ENCODE measurements at regions not wholly inside any gene's neighbourhood (a gene's known extent, or its start where the extent isn't known, plus 50 kb on each side); places are given as distances from the start of the nearest gene placed in this dataset.

DNA sequence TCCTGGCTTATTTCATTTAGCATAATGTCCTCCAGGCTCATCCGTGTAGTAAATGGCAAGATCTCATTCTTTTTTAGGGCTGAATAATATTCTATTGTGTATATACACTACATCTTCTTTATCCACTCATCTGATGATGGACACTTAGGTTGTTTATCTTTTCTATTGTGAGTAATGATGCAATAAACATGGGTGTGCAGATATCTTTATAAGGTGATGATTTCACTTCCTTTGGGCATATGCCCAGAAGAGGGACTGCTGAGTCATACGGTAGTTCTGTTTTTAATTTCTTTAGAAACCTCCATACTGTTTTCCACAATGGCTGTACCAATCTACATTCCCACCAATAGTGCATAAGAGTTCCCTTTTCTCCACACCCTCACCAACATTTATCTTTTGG is 317.6 kb upstream of the CNKSR2 start:
- DNase-seq, result no peak

DNA sequence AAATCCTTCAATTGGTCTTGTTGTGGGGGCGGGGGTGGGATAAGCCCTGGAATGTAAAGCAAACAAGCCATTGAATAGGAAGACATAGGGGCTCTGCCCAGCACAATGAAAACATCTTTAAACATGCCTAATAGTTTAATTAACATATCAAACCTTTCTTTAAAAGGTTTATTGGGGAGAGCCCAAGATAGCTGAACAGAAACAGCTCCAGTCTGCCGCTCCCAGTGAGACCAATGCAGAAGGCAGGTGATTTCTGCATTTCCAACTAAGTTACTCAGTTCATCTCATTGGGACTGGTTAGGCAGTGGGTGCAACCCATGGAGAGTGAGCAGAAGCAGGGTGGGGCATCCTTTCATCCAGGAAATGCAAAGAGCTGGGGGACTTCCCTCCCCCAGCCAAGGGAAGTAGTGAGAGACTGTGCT is 327.2 kb upstream of the CNKSR2 start:
- no peak for DNase-seq

DNA sequence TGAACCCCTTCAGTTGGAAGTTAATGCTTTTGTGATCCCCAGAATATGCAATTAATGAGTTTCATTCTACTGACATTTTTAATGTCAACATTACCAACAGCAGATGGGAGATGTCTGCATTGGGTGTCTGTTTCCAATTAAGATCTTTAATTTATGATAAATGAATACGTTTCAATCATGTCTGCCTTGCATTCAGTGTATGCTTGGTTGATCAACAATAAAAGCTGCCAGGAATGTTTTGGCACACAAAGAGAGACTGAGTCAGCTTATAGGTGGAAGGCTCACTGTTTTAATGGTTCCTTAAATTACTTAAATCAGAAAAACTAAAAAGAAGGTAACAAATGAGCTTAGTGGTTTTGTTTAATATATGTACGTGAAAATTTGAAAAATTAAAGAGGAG is 359.9 kb upstream of the CNKSR2 start:
- no peak for DNase-seq

GRCh38 chrX:21004835-21005234 is 369.4 kb upstream of the CNKSR2 start:
- DNase-seq, result no peak

DNA sequence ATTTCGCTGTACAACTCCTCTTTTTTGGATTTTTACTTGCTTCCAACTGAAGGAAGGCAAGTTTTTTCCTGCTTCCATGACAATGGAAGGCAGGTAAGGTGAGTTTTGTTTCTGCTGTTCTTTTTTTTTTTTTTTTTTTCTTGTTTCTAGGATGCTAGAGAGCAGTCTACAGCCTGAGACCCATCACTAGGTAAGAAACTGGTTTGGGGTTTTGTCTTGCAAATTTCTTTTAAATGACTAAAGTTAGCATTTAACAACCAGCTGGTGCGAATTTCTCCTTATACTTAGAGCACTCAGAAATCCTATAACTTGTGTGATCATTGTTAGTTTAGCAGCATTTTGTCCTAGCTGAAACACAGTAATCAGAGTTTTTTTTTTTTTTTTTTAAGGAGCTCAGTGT is 378.4 kb upstream of the CNKSR2 start:
- DNase-seq, result no peak

GRCh38 chrX:20989361-20989760 is 384.9 kb upstream of the CNKSR2 start:
- DNase-seq, result no peak

- no peak for DNase-seq
Measured at GRCh38 chrX:20988804-20989203, 385.4 kb upstream of the CNKSR2 start.

- DNase-seq, result no peak
Measured at GRCh38 chrX:20988118-20988517, 386.1 kb upstream of the CNKSR2 start.

DNA sequence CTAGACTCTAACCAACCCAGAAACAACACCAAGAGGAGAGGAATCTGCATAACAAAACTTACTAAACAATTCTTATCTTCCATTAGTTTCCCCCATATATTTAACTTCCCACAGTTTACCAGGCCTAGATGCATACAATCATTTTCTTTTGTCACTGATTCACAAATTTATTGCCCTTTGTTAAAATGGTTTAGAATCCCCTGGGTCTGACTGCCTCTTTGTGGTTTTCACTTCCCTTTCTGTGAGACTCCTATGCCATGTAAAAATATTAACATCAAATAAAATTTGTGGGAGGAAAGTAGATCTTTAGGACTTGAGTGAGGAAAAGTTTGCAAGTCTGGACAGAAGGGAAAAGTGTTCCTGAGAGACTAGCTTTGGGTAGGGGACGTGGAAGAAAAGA is 393.8 kb upstream of the CNKSR2 start:
- no peak for DNase-seq

DNA sequence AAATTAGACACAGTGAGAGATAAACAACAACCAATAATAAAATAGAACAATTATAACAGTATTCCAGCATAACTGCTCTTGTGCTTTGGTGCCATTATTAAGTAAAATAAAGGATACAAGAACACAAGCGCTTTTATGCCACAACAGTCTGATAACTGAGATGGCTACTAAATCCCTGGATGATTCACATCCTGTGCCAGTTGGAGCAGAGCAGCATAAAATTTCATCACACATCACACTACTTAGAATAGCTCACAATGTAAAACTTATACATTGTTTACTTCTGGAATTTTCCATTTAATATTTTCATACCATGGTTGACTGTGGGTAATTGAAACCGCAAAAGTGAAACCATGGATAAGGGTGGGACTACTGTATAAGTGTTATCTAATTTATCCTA is 399.9 kb upstream of the CNKSR2 start:
- DNase-seq, result no peak

GRCh38 chrX:20973038-20973437 is 401.2 kb upstream of the CNKSR2 start:
- DNase-seq, result no peak

GRCh38 chrX:20971250-20971649 is 403.0 kb upstream of the CNKSR2 start:
- DNase-seq, result no peak

DNA sequence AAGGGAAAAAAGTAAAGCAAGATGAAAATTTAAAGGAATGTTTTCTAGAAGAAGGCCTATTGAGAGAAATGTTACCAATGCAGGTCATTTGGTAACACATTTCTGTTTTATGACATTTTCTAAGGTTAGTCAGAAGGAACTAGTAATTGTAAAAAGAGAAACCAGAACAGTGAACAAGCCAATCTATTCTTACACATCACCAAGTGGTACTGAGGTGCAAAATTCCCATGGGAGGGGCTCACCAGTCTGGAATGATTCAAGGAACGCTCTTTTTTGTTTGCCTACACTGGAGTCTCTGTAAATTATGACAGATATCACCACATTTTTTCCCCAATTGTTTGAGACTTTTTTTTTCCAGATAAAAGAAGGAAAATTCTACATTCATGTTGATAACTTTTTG is 404.7 kb upstream of the CNKSR2 start:
- no peak for DNase-seq

GRCh38 chrX:20968996-20969395 is 405.2 kb upstream of the CNKSR2 start:
- no peak for DNase-seq

DNA sequence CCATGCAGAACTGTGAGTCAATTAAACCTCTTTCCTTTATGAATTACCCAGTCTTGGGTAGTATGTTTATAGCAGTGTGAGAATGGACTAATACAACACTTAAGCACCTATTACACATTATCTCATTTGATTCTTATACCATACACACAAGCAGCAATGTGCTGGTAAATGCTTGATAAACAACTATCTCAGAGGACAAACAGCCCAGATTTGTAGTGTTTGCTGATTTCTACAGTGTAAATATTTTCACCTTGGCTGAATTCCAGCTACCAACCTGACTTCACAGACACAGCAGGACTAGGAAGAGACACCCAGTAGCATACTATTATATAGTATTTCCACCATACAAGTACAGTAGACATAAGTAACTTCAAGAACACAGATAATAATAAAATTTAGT is 406.5 kb upstream of the CNKSR2 start:
- no peak for DNase-seq

- no peak for DNase-seq
Measured at GRCh38 chrX:20965270-20966044, 408.8 kb upstream of the CNKSR2 start.

DNA sequence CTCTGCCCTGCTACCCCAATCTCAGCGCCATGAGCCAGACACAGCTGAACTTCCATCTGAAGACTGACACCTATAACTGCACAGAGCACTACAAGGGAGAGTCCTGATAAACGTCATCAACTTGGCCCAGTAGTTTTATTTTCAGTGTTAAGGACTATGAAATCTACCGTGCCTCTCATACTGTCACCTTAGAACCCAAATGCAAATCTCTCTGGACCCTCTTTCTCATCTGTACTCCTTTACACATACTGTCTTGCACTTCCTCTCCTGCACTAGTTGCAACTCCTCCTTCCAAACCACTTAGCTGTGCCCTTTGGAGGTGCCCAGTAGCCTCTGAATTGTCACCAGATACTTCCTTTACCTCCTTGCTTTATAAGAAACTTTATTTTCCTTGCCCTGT is 420.2 kb upstream of the CNKSR2 start:
- DNase-seq, result no peak

DNA sequence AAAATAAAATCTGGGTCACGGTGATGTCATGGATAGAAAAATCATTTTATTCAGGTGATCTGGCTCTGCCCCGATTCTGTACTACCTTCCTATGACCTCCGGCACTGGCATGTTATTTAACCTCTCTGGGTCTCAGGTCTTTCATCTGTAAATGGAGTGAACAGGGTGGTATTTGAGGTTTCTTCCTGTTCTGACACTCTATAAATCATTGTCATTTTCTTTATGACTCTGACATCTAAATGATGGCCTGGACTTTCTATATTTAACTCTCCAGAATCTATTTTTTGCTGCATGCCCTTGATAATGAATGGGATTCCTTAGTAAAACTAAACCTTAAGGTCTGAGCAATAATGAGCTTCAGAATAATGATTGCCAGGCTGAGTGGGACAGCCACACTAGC is 422.0 kb upstream of the CNKSR2 start:
- no peak for DNase-seq

DNA sequence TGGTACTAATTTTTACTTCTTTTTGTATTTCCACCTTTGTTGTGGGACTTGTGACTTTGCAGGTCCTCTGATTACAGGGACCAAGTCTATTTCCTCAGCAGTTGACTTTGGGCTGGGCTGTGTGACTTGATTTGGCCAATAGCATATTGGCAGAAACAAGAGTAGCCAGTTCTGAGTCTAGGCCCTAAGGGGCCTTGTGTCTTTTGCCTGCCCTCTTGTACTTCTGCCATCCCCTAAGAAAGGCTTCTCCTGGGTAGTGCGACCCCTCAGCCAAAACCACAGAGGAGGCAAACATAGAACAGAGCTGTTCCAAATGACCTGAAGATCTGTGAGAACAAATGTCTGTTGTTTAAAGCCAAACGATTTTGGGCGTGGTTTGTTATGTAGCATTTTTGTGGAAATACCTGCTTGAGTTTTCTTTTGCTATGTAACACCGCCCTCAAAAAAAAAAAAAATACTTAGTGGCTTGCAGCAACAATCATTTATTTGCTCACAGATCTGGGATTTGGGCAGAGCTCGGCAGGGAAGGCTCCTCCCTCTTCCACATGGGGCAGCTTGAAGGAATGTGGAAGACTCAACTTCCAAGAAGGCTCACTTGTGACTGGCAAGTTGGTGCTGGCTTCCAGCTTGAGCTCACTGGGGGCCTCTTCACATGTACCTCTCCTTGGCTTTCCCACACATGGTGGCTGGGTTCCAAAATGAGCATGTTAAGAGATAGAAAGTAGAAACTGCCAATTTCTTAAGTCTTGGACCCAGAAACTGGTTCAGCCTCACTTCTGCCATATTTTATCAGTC is 423.0 kb upstream of the CNKSR2 start:
- no peak for DNase-seq

GRCh38 chrX:20947411-20947912 is 426.8 kb upstream of the CNKSR2 start:
- no peak for DNase-seq

GRCh38 chrX:20913760-20914159 is 460.5 kb upstream of the CNKSR2 start:
- no peak for DNase-seq

GRCh38 chrX:20906571-20906970 is 467.6 kb upstream of the CNKSR2 start:
- DNase-seq, result no peak

- no peak for DNase-seq
Measured at GRCh38 chrX:20884565-20884964, 489.7 kb upstream of the CNKSR2 start.

DNA sequence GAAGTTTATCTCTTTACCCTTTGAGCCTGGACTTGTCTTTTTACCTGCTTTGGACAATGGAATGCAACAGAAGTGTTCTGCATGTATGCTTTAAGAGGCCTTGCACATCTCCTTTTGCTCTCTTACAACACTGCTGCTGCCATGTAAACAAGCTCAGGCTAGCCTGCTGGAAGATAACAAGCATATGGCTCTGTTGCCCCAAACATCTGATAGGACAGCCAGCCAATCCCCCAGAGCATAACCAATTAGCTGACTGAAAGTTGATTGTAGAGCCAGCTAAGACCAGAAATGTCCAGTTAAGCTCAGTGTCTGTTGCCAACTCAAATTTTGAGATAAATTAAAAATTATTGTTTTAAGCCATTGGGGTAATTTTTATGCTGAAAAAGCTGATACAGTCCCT is 510.6 kb upstream of the CNKSR2 start:
- no peak for DNase-seq

Measured in T-helper 1 cell (primary cell).